ENCODE measurements at regions not wholly inside any gene's neighbourhood (a gene's known extent, or its start where the extent isn't known, plus 50 kb on each side); places are given as distances from the start of the nearest gene placed in this dataset.

DNA sequence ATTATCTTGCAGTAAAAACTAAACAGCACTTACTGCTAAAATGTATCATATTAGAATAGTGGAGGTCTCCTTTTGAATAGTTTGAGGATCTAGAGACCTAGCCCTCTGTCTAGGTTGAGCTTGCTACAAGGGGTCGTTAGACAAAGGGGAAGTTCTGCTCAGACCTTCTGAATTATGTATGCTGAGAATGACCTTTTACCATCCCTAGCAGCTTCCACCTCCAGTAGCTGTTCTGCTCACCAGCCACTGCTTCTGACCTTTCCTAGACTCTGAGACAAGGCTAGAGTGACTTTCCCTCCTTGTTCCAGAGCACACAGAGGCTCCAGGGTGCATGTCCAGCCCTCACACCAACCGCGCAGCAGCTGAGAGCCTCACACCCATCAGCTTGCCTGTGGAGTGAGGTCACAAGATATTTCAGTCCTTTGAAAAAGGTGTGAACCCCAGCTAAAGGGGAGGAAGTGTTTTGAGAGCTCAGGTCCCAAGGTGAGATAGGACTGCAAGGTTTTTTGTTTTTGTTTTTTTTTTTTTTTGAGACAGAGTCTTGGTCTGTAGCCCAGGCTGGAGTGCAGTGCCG is 289.3 kb upstream of the TNP1 start:
- DNase-seq: no peak

DNA sequence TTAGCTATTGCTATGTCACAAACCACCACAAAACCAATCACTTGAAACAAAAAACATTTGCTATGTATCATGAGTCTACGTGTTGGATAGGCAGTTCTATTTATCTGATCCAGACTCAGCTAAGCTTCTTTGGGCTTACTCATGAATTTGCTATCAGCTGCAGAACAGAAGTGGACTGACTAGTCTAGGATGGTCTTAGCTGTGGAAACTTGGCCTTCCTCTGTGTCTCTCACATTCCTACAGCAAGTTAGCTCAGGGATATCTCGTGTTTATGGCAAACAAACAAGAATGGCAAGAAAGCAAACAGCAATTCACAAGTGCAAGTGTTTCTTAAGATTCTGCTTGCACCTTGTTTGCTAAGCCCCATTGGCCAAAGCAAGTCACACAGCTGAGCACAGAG is 288.0 kb upstream of the TNP1 start:
- no peak for DNase-seq

GRCh38 chr2:217146956-217147355 is 287.1 kb upstream of the TNP1 start:
- DNase-seq: no peak

GRCh38 chr2:217142649-217143266 is 282.9 kb upstream of the TNP1 start:
- DNase-seq: no peak

DNA sequence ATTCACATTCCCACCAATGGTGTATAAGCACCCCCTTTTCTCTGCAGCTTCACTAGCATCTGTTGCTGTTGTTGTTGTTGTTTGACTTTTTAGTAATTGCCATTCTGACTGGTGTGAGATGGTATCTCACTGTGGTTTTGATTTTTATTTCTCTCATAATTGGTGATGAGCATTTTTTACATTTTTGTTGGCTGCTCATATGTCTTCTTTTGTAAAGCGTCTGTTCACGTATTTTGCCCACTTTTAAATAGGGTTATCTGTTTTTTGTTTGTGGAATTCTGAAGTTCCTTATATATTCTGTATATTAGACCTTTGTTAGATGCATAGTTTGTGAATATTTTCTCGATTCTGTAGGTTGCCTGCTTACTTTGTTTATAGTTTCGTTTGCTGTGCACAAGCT is 278.4 kb upstream of the TNP1 start:
- DNase-seq: no peak

- peak; percentile 96 for DNase-seq
Measured at GRCh38 chr2:217127744-217128143, 267.9 kb upstream of the TNP1 start.

GRCh38 chr2:217125014-217125413 is 265.1 kb upstream of the TNP1 start:
- DNase-seq: no peak

DNA sequence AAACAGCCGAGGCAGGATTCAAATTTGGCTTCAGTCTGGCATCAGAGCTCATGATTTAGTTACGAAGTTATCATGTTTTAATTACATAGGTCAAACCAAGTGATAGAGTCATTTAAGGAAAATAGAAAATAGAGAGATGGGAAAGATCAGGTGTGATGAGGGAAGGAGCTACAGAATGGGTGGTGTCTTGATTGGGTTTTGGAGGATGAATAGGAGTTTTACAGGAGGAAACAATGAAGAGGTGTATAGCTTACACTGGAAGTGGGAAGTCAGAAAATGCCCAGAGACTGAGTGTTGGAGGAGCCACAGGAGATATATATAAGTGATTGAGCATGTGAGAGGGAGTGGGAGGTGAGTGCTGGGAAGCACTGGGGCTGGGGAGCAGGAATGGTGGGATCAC is 264.2 kb upstream of the TNP1 start:
- DNase-seq: no peak

DNA sequence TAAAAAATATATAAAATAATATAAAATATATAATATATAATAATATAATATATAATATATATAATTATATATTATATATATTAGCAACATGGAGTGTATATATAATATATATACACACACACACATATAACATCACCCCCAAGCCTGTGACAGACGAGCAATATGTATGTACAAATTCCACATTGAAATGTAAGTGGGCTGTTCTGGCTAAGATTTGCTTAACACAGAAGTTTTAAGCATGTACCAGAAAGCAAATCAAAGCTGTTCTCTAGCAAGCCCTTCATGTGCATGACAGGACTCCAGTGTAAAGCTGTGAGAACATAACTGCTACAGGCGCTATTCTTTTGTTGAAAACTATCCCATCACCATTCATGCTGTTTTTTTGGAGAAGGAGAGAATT is 261.7 kb upstream of the TNP1 start:
- no peak for DNase-seq

DNA sequence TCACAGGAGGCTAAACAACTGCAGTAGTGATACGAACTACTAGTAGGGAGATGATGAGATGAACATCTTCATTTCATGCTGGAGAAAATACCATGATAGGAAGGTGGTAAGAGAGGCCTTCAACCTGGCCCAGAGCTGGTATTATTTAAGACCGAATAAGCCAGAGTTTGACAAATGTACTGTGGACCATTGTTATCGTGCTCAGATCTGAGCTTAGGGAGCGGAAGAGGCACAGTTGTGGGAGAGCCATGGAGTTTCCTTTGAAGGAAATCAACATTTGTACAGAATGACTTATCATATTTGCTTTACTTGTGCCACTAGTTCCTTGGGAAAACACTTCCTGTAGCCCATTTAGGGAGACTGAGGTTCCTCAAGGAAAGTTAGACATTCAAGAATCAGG is 260.6 kb upstream of the TNP1 start:
- no peak for DNase-seq

- no peak for DNase-seq
Measured at GRCh38 chr2:217118559-217119284, 258.9 kb upstream of the TNP1 start.

- no peak for DNase-seq
Measured at GRCh38 chr2:217117523-217117922, 257.7 kb upstream of the TNP1 start.

DNA sequence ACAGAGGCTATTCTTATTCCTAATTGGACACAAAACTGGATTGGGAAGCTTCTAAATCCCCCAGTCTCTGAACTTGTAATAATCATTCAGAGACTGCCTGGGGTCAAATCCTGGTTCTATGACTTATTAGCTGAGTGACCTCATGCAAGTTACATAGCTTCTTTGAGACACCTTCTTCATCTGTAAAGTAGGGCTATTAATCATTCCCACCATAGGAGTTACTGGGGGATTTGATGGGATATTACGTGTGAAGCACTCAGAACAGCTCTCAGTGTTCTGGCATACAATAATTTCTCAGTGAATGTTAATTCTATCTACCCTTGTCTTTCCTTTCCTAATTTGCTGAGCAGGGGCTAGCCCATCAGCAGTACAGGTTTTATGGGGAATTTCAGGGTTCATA is 256.7 kb upstream of the TNP1 start:
- DNase-seq: no peak

GRCh38 chr2:217114117-217114516 is 254.3 kb upstream of the TNP1 start:
- DNase-seq: no peak

DNA sequence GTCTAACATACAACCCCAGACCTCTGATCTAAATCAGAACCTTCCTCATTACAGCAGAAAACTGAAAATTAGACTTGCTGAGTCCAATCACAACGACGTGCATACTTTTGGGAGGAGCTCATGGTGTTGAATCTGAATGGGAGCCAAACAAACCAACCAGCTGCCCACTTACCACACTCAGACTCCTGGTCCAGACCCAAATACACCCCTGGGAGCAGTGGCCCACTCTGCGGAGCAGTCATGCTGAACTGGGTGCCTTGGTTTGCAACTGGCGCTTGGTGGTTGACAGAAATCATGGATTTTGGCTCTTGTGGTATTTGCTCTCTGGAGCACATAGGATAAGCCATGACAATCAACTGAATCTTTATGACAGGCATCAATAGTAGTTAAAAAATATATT is 253.6 kb upstream of the TNP1 start:
- DNase-seq: no peak

DNA sequence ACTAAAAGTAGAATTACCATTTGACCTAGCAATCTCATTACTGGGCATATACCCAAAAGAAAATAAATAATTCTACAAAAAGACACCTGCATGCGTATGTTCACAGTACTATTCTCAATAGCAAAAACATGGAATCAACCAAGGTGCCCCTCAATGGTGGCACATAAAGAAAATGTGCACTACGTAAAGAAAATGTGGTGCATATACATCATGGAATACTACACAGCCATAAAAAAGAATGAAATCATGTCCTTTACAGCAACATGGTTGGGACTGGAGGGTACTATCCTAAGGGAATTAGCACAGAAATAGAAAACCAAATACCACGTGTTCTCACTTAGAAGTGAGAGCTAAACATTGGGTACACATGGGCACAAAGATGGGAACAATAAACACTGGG is 250.7 kb upstream of the TNP1 start:
- DNase-seq: no peak

DNA sequence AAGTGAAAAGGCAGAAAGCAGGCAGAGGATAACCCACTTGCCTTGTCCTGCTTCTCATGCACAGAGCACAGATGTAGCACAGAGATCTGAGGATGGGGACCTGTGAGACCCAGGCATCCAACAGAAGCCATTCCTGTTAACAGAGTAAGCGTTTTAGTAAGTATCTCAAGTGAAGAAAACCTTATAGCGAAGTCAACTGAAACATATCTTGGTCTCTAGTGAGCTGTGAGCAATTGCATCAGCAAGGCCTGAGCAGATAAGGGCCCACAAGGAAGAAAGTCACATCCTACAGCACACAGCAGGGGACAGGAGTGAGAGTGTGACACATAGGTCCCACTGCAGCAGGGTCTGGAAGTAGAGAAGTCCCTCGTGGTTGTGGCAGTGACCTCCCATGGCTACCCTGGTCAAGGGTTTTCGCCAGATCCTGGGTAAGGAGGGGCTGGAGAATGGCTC is 248.7 kb upstream of the TNP1 start:
- DNase-seq: no peak

DNA sequence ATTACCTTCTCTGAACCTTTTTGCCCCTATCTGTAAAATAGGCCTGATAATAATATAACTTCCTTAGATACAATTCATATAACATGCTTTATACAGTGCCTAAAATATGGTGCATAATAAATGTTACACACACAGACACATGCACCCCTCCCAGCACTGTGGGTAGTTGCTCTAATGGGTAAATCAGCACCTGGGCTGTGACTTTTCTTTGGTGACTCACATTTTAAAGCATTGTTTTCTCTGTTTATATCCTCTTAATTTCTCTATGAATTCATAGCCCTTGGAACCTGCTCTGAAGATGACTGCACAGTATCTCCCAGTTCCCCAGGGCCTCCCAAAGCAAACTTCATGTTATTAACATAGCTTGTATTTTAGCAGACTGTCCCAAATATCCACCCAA is 248.2 kb upstream of the TNP1 start:
- DNase-seq: no peak

DNA sequence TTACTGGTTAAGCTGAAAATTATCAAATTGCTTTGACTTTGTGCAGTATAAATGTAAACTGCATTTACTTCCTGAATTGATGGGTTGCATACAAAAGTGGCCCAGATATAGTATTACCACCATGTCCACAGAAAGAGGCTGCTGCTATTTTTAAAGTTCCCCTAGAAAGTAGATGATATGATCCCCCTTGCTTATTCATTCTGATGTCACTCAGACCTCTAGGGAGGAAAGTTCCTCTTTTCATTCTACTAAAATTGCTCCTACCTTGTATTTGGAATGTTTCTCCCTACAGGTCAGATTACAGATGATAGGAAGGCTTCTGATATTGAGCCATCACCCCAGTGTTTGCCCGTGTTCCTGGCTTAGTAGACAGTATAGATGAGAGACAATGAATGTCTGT is 247.6 kb upstream of the TNP1 start:
- DNase-seq: no peak

DNA sequence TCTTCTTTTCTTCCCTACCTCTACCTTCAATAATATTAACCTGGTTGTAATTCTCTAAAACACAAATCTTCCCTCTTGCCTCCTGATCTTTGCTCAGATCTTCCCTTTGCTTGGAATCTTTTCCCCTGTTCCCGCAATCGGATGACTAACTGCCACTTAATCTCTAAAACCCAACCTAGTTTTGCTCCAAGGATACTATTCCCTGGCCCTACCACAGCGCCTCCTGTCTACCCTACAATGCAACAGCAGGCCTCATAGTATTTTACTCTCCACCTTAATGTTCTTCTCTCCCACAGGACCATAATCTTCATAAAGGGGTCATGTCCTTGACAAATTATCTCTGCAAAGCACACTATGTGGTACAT is 246.8 kb upstream of the TNP1 start:
- no peak for DNase-seq

DNA sequence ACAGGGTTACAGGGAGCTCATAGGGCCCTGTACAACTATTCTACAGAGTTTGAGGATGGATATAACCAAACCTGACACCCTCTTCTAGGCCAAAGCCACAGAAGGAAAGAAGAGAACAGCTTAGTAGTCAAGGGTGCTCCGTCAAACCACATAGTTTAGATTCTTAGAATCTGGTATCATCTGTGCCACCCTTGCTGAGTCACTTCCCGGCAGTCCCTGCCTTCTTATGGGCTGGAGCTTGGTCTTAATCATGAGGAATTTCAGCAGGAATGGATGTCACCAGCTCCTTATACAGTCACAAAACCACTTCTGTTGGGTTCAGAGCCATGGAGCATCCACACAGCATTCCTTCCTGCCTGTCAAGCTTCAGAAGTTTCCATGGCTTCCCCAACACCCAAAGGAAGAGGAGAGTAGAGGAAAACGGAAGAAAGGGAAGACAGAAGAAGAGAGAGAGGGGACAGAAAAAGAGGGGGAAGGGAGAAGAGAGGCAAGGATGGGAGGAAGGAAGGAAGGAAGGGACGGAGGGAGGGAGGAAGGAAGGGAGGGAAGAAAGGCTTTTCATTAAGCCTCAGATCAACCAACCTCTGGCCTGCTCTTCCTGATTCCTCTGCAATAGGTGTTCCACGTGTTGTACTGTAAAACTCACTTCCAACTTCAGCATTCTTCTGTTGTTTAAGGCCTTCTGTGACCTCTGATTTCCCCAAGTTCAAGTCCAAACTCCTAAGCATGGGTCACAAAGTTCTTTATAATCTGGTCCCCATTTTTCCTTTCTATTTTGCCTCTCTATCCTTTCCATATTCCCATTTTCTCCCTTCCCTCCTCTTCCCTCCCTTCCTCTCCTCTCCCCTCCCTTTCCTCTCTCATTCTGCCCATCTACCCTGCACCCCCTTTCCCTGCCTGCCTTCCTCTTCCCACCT is 246.1 kb upstream of the TNP1 start:
- no peak for DNase-seq

- no peak for DNase-seq
Measured at GRCh38 chr2:217103752-217104545, 244.1 kb upstream of the TNP1 start.

DNA sequence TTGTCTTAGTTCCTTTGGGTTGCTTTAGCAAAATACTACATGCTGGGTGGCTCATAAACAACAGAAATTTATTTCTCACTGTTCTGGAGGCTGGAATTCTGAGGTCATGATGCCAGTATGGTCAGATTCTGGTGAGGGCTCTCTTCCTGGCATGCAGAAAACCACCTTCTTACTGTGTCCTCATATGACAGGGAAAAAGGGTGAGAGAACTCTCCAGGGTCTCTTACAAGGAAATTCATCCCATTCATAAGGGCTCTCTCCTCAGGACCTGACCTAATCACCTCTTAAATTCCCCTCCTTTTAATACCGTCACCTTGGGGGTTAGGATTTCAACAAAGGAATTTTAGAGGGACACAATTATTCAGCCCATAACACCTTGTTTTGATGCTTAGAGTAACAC is 243.1 kb upstream of the TNP1 start:
- no peak for DNase-seq

All from NCI-H2227 treated with DMSO at 0.1 percent for 48 hours (cell line).